SK-N-SH treated with all-trans-retinoic acid at 6 μM for 48 hours (cell line): ENCODE measurements at regions not wholly inside any gene's neighbourhood (a gene's known extent, or its start where the extent isn't known, plus 50 kb on each side); places are given as distances from the start of the nearest gene placed in this dataset.

Experiments used
- BACH2 ChIP-seq: fragments of 250-450 bp; sonication (Bioruptor Pico); IDR thresholded peaks from 2 replicates; pipeline ENCODE4 v1.9.0; 2021; ENCODE audit warnings: mild to moderate bottlenecking, borderline replicate concordance
- CSDC2 ChIP-seq: fragments of 250-450 bp; sonication (Bioruptor Pico); IDR thresholded peaks from 2 replicates; pipeline ENCODE4 v1.5.0; 2020; ENCODE audit warnings: mild to moderate bottlenecking, moderate library complexity
- RARB ChIP-seq: fragments of 250-450 bp; sonication (Bioruptor Pico); IDR thresholded peaks from 2 replicates; pipeline ENCODE4 v1.8.0; 2021; ENCODE audit warnings: mild to moderate bottlenecking, moderate library complexity

DNA sequence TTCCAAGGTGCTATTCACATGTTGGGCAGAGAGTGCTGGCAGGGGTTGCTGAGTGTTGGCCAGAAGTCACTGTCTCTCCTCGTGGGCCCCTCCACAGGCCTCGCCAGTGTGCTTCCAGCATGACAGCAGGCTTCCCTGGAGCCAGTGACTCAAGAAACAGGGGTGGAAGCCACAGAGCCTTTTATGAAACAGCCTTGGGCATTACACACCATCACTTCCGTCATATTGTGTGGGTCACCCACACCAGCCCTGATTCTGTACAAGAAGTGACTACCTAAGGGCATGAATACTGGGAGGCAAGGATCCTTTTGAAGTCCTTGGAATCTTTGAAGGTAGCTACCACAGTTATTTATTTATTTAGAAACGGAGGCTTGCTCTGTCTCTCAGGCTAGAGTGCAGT is 177.6 kb upstream of the UBE3A start:
- TF ChIP-seq RARB (CRISPR knock-in tag) = no peak
- no peak for TF ChIP-seq BACH2 (CRISPR knock-in tag)
- TF ChIP-seq CSDC2 = no peak
